Liver (tissue), 8 donors: ENCODE measurements at regions not wholly inside any gene's neighbourhood (a gene's known extent, or its start where the extent isn't known, plus 50 kb on each side); places are given as distances from the start of the nearest gene placed in this dataset.

Experiments
- DNase-seq: peaks from one replicate; pipeline ENCODE4 v3.0.0-alpha.2; 2017; ENCODE audit warnings: low spot score
- H3K27ac ChIP-seq, 2 donors: one replicate each; pipeline ENCODE4 v1.7.0; 2013; ENCODE audit warnings: inconsistent platforms in 2 of 2, low read length in 2 of 2, control low read depth in 1 of 2, low read depth in 1 of 2, mild to moderate bottlenecking in 1 of 2
- H3K27me3 ChIP-seq, 4 donors: one replicate each; pipeline versions ENCODE4 v1.6.1 to v1.7.0; 2013; ENCODE audit warnings: low read length in 3 of 4, inconsistent platforms in 1 of 4, mild to moderate bottlenecking in 1 of 4, moderate library complexity in 1 of 4; ENCODE audit not compliant: control insufficient read depth in 4 of 4, insufficient read depth in 4 of 4
- H3K36me3 ChIP-seq, 4 donors: one replicate each; pipeline versions ENCODE4 v1.6.1 to v1.7.0; 2013; ENCODE audit warnings: low read length in 3 of 4, mild to moderate bottlenecking in 3 of 4, low read depth in 1 of 4, moderate library complexity in 1 of 4; ENCODE audit not compliant: control insufficient read depth in 4 of 4, insufficient read depth in 3 of 4
- H3K4me1 ChIP-seq, 4 donors: one replicate each; pipeline versions ENCODE4 v1.6.1 to v1.7.0; 2013; ENCODE audit warnings: low read length in 3 of 4, mild to moderate bottlenecking in 3 of 4, moderate library complexity in 1 of 4; ENCODE audit not compliant: control insufficient read depth in 4 of 4, insufficient read depth in 4 of 4
- H3K4me3 ChIP-seq, 3 donors: one replicate each; pipeline versions ENCODE4 v1.6.1 to v1.7.0; 2013; ENCODE audit warnings: low read length in 3 of 3, control low read depth in 1 of 3, low read depth in 1 of 3, mild to moderate bottlenecking in 1 of 3
- H3K9ac ChIP-seq, 2 donors: one replicate each; pipeline ENCODE4 v1.7.0; 2013; ENCODE audit warnings: low read length in 2 of 2, mild to moderate bottlenecking in 2 of 2, moderate library complexity in 2 of 2, control low read depth in 1 of 2, low read depth in 1 of 2
- H3K9me3 ChIP-seq, 4 donors: one replicate each; pipeline versions ENCODE4 v1.6.1 to v1.7.0; 2013; ENCODE audit warnings: low read length in 3 of 4; ENCODE audit not compliant: control insufficient read depth in 4 of 4
- ATF3 ChIP-seq: IDR thresholded peaks from 2 replicates; pipeline ENCODE4 v1.6.1; 2016; ENCODE audit warnings: antibody characterized with exemption
- CTCF ChIP-seq: fragments of 150-350 bp; IDR thresholded peaks from 2 replicates; pipeline ENCODE4 v1.5.1; 2017; ENCODE audit warnings: improper control_type of control experiment, low read depth, low read length; ENCODE audit not compliant: missing input control
- EGR1 ChIP-seq, 2 donors: IDR thresholded peaks; 2 replicates each; pipeline ENCODE4 v1.6.1; 2016 to 2018; ENCODE audit warnings: antibody characterized with exemption in 2 of 2, low read depth in 2 of 2
- FOXA1 ChIP-seq: IDR thresholded peaks from 2 replicates; pipeline ENCODE4 v1.6.1; 2016; ENCODE audit warnings: antibody characterized with exemption
- FOXA2 ChIP-seq: IDR thresholded peaks from 2 replicates; pipeline ENCODE4 v1.6.1; 2016; ENCODE audit warnings: antibody characterized with exemption
- GABPA ChIP-seq, 2 donors: IDR thresholded peaks in 1 of 2; conservative IDR thresholded peaks in 1 of 2; 2 replicates each; pipeline ENCODE4 v1.6.1; 2016; ENCODE audit warnings: antibody characterized with exemption in 2 of 2, mild to moderate bottlenecking in 1 of 2, moderate library complexity in 1 of 2
- HNF4A ChIP-seq, 2 donors: conservative IDR thresholded peaks; 2 replicates each; pipeline ENCODE4 v1.6.1; 2016; ENCODE audit warnings: antibody characterized with exemption in 2 of 2, mild to moderate bottlenecking in 2 of 2
- JUND ChIP-seq, 2 donors: IDR thresholded peaks; 2 replicates each; pipeline ENCODE4 v1.6.1; 2016; ENCODE audit warnings: antibody characterized with exemption in 2 of 2
- MAX ChIP-seq: IDR thresholded peaks from 2 replicates; pipeline ENCODE4 v1.6.1; 2016; ENCODE audit warnings: antibody characterized with exemption
- NR2F2 ChIP-seq: IDR thresholded peaks from 2 replicates; pipeline ENCODE4 v1.6.1; 2016; ENCODE audit warnings: antibody characterized with exemption
- RAD21 ChIP-seq, 2 donors: IDR thresholded peaks; 2 replicates each; pipeline ENCODE4 v1.6.1; 2016; ENCODE audit warnings: antibody characterized with exemption in 2 of 2, mild to moderate bottlenecking in 2 of 2
- REST ChIP-seq: IDR thresholded peaks from 2 replicates; pipeline ENCODE4 v1.6.1; 2016; ENCODE audit warnings: antibody characterized with exemption, mild to moderate bottlenecking
- RXRA ChIP-seq, 2 donors: IDR thresholded peaks; 2 replicates each; pipeline ENCODE4 v1.6.1; 2017 to 2018; ENCODE audit warnings: antibody characterized with exemption in 2 of 2, mild to moderate bottlenecking in 1 of 2
- SP1 ChIP-seq: IDR thresholded peaks from 2 replicates; pipeline ENCODE4 v1.6.1; 2018; ENCODE audit warnings: antibody characterized with exemption, mild to moderate bottlenecking
- TAF1 ChIP-seq: conservative IDR thresholded peaks from 2 replicates; pipeline ENCODE4 v1.6.1; 2016; ENCODE audit warnings: antibody characterized with exemption, mild to moderate bottlenecking
- YY1 ChIP-seq: IDR thresholded peaks from 2 replicates; pipeline ENCODE4 v1.6.1; 2016; ENCODE audit warnings: antibody characterized with exemption, mild to moderate bottlenecking
- ZBTB33 ChIP-seq: IDR thresholded peaks from 2 replicates; pipeline ENCODE4 v1.6.1; 2016; ENCODE audit warnings: antibody characterized with exemption
- WGBS: extraction: QIAGEN DNeasy Blood & Tissue Kit; methylation state at CpG from one replicate; pipeline ENCODE4 v1.1.7; 2013; 5-methylcytosine and 5-hydroxymethylcytosine counted together
- donor health status: healthy.
- donor health status: healthy.
- donor health status: healthy.
- donor health status: healthy.
- donor health status: healthy.

GRCh38 chr15:66899555-66900350 is 165.6 kb upstream of the SMAD3 start:
- no peak for TF ChIP-seq TAF1
- TF ChIP-seq FOXA2: no peak
- TF ChIP-seq EGR1 (IDR thresholded peaks at IDR 0.05; ENCODE audit: low read depth in 2 of 2): no peak
- TF ChIP-seq ZBTB33: no peak
- no peak for TF ChIP-seq RAD21 (IDR thresholded peaks at IDR 0.05)
- no peak for TF ChIP-seq FOXA1
- TF ChIP-seq GABPA (IDR thresholded peaks at IDR 0.05 in 1 of 2, conservative IDR thresholded peaks at IDR 0.05 in 1 of 2): no peak
- no peak for TF ChIP-seq JUND (IDR thresholded peaks at IDR 0.05)
- no peak for TF ChIP-seq RXRA (IDR thresholded peaks at IDR 0.05)
- TF ChIP-seq YY1: no peak
- TF ChIP-seq MAX: no peak
- TF ChIP-seq REST: no peak
- TF ChIP-seq NR2F2: no peak
- TF ChIP-seq HNF4A (conservative IDR thresholded peaks at IDR 0.05): no peak
- TF ChIP-seq SP1: no peak
- TF ChIP-seq CTCF: no peak
- no peak for TF ChIP-seq ATF3
- Histone ChIP-seq H3K27ac (no peak overlapping the region), H3K36me3 (no peaks in the 10 kb centered on the region), H3K27me3 (no peaks in the 10 kb centered on the region), H3K4me1 (no peaks in the 10 kb centered on the region), H3K9ac (no peak overlapping the region), H3K9me3 (no peaks in the 10 kb centered on the region), H3K4me3 (no peak overlapping the region)
- 92% methylated on average over 9 of the region's 9 CpGs for WGBS
- DNase-seq: no peak
